ENCODE measurements at regions not wholly inside any gene's neighbourhood (a gene's known extent, or its start where the extent isn't known, plus 50 kb on each side); places are given as distances from the start of the nearest gene placed in this dataset.
"Not testable (repeated sequence)": the region's sequence is repeated elsewhere in the genome, so short reads cannot be mapped to it uniquely, and the experiment has no call there.

GRCh38 chr9:62877987-62878386, 1688.2 kb downstream of the SPATA31A7 start:
- not testable (repeated sequence) for DNase-seq

GRCh38 chr9:62880453-62880852, 1690.6 kb downstream of the SPATA31A7 start:
- peak; percentile 3 for DNase-seq

- peak; percentile 0 for DNase-seq
Observed at GRCh38 chr9:62880971-62881370, 1691.1 kb downstream of the SPATA31A7 start.

GRCh38 chr9:62881811-62882210, 1692.0 kb downstream of the SPATA31A7 start:
- not testable (repeated sequence) for DNase-seq

GRCh38 chr9:62882717-62883116, 1692.9 kb downstream of the SPATA31A7 start:
- not testable (repeated sequence) for DNase-seq

GRCh38 chr9:62896692-62897091, 1706.9 kb downstream of the SPATA31A7 start:
- not testable (repeated sequence) for DNase-seq

GRCh38 chr9:62897411-62898225, 1707.8 kb downstream of the SPATA31A7 start:
- peak; percentile 12 for DNase-seq

GRCh38 chr9:62899666-62900065, 1709.8 kb downstream of the SPATA31A7 start:
- not testable (repeated sequence) for DNase-seq

- not testable (repeated sequence) for DNase-seq
Observed at GRCh38 chr9:62904061-62904460, 1714.2 kb downstream of the SPATA31A7 start.

GRCh38 chr9:62905722-62906121, 1715.9 kb downstream of the SPATA31A7 start:
- DNase-seq, result not testable (repeated sequence)

- DNase-seq, result not testable (repeated sequence)
Observed at GRCh38 chr9:62907866-62908265, 1718.0 kb downstream of the SPATA31A7 start.

- not testable (repeated sequence) for DNase-seq
Observed at GRCh38 chr9:62908271-62908670, 1718.4 kb downstream of the SPATA31A7 start.

GRCh38 chr9:62909447-62909846, 1719.6 kb downstream of the SPATA31A7 start:
- DNase-seq, result not testable (repeated sequence)

GRCh38 chr9:62912278-62912677, 1722.4 kb downstream of the SPATA31A7 start:
- not testable (repeated sequence) for DNase-seq

- DNase-seq, result not testable (repeated sequence)
Observed at GRCh38 chr9:62915168-62915567, 1725.3 kb downstream of the SPATA31A7 start.

GRCh38 chr9:62915661-62916060, 1725.8 kb downstream of the SPATA31A7 start:
- not testable (repeated sequence) for DNase-seq

GRCh38 chr9:62918648-62919385, 1729.0 kb downstream of the SPATA31A7 start:
- not testable (repeated sequence) for DNase-seq

- not testable (repeated sequence) for DNase-seq
Observed at GRCh38 chr9:62931484-62931883, 1741.6 kb downstream of the SPATA31A7 start.

GRCh38 chr9:62952840-62953239, 1763.0 kb downstream of the SPATA31A7 start:
- DNase-seq, result not testable (repeated sequence)
